Heart right ventricle (tissue), 16 donors: ENCODE measurements at regions not wholly inside any gene's neighbourhood (a gene's known extent, or its start where the extent isn't known, plus 50 kb on each side); places are given as distances from the start of the nearest gene placed in this dataset.

Source experiments
- ATAC-seq, 8 donors: fragments of 200-7000 bp; cut with Tn5 transposase; one replicate each; pipeline ENCODE4 v1.9.1; 2020; ENCODE audit warnings: mild to moderate bottlenecking in 8 of 8, moderate library complexity in 8 of 8, moderate number of reproducible peaks in 1 of 8
- DNase-seq, 2 donors: peaks; one replicate each; pipeline ENCODE4 v3.0.0-alpha.2; 2020
- H3K27ac ChIP-seq, 10 donors: fragments of 200-600 bp; sonication (generic) in 2 of 10; one replicate each; pipeline versions ENCODE4 v1.5.0 to v1.8.0; 2020 to 2022; ENCODE audit warnings: mild to moderate bottlenecking in 3 of 10
- H3K27me3 ChIP-seq, 7 donors: fragments of 200-600 bp; one replicate each; pipeline ENCODE4 v1.8.0; 2021 to 2022; ENCODE audit warnings: mild to moderate bottlenecking in 2 of 7
- H3K36me3 ChIP-seq, 9 donors: fragments of 200-600 bp; sonication (generic) in 1 of 9; one replicate each; pipeline versions ENCODE4 v1.5.0 to v1.8.0; 2020 to 2022; ENCODE audit warnings: mild to moderate bottlenecking in 2 of 9
- H3K4me1 ChIP-seq, 9 donors: fragments of 200-600 bp; sonication (generic) in 1 of 9; one replicate each; pipeline versions ENCODE4 v1.5.0 to v1.8.0; 2020 to 2022; ENCODE audit warnings: mild to moderate bottlenecking in 4 of 9
- H3K4me3 ChIP-seq, 10 donors: fragments of 200-600 bp; sonication (generic) in 2 of 10; one replicate each; pipeline versions ENCODE4 v1.5.0 to v1.8.0; 2020 to 2022; ENCODE audit warnings: mild to moderate bottlenecking in 7 of 10, moderate library complexity in 2 of 10
- H3K9me3 ChIP-seq, 11 donors: fragments of 200-600 bp in 10 of 11; sonication (generic) in 2 of 11; one replicate each; pipeline versions ENCODE4 v1.5.0 to v1.8.0; 2013 to 2022; ENCODE audit warnings: mild to moderate bottlenecking in 2 of 11, control low read depth in 1 of 11, moderate library complexity in 1 of 11
- CTCF ChIP-seq, 9 donors: fragments of 200-600 bp; sonication (generic) in 2 of 9; IDR thresholded peaks; one replicate each; pipeline versions ENCODE4 v1.5.0 to v1.8.0; 2021 to 2022; ENCODE audit warnings: antibody characterized with exemption in 9 of 9, mild to moderate bottlenecking in 5 of 9, moderate library complexity in 1 of 9
- WGBS, 2 donors: extraction: QIAGEN DNeasy Blood & Tissue Kit; methylation state at CpG; one replicate each; pipeline ENCODE4 v1.1.7; 2013; ENCODE audit warnings: inconsistent platforms in 1 of 2; 5-methylcytosine and 5-hydroxymethylcytosine counted together
- intact Hi-C, 10 donors: fragments of 100-400 bp; cut with DNase I; formaldehyde crosslinking; loops; one replicate each; pipeline versions ENCODE4 v1.11.1 to v1.14.2; 2022
- donor health status: Arrhythmogenic right ventricular cardiomyopathy.
- donor health status: ischemic (EF 13 %, LVEDD 7.1; RV severe dilation, severe dysfunction).
- donor health status: healthy with polysubstance abuse.
- donor health status: DM: no; HTN: yes; CAD: no.
- donor health status: DM: no; HTN: no; CAD: no.
- donor health status: ischemic (EF 25% LVEDD 6.9; RV normal size, moderate dysfunction).
- donor health status: ischemic (EF 25% LVEDD 5.7; RV mildly dilated, moderate dysfunction).
- donor health status: healthy.
- donor health status: DM: yes; HTN: yes; CAD: no.
- donor health status: Ischemic cardiomyopathy.
- donor health status: ischemic (EF 35%, LVEDD 5.7; RV mildly dilated, moderate dysfunction).
- donor health status: nonischemic (EF 11% LVEDD 7.7; RV severe dilation, severe dysfunction).
- donor health status: DM: yes; HTN: yes; CAD: no.
- donor health status: PGD.
- donor health status: ischemic (EF 29% LVEDD 5.4; RV normal size, mild dysfunction).
- donor health status: nonischemic (EF 23%, LVEDD 6.1; RV moderate dilation, normal function).

DNA sequence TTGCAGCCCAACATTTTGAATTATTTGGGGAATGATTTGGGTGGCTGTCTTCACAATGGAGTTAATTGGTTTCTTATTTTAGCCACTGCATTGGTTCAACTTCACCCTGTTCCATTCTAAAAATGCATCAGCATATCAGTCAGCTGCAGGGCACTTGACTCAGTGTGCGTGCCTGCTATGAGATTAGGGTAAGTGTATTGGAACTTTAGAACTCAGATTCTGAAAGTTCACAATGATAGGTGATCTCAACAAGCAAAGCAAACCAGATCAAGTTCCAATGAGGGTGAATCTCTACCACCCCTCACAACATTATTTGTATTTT is 265.0 kb downstream of the ZPLD1 start:
- Histone ChIP-seq H3K9me3 (peaks cover 0 to 4% (median 0%) of the 10 kb centered on the region in 11 donors), H3K27me3 (no peaks in the 10 kb centered on the region), H3K36me3 (no peaks in the 10 kb centered on the region), H3K4me3 (no peak overlapping the region), H3K4me1 (peaks cover 0 to 12% (median 0%) of the 10 kb centered on the region in 9 donors), H3K27ac (peak overlapping the region in 8 of 10 donors; percentile 44 to 80 (median 69))
- intact Hi-C loops, result loop anchor here in 1 of 10 donors (1.0 to 2.0 kb wide), 2 partner anchors 26 to 37 kb away; no protein-coding TSS in a partner anchor
- WGBS, 2 donors, result 27 to 51% methylated on average over 1 of the region's 1 CpG
- ATAC-seq, result peak in 6 of 8 donors; percentile 77 to 96 (median 94)
- TF ChIP-seq CTCF (IDR thresholded peaks at IDR 0.05), result no peak
- peak in 1 of 2 donors; percentile 26 for DNase-seq

DNA sequence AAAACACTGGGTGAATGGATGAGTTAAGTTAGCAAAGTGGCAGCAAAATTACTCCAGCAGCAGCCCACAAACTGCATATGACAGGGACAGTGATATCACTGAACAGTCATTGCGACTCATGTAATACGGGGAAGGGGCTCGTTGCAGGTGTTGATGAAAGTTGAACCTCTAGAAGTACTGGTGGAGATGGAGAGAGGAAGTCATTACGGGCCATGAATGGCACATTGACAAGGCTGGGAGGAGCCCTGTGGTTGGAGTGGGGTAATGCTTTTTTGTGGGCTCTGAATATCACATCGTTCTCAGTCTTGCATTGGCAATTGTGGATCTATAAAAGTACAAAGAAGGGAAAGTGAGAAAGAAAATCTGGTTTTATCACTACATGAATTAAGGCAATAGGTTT is 278.1 kb downstream of the ZPLD1 start:
- no peaks in the 10 kb centered on the region for H3K4me1 ChIP-seq
- no peak overlapping the region for H3K4me3 ChIP-seq
- TF ChIP-seq CTCF (IDR thresholded peaks at IDR 0.05), result no peak
- intact Hi-C loops, result no loop called here
- DNase-seq (no peak), ATAC-seq (no peak)
- no peaks in the 10 kb centered on the region for H3K9me3 ChIP-seq
- no peaks in the 10 kb centered on the region for H3K27me3 ChIP-seq
- no peaks in the 10 kb centered on the region for H3K36me3 ChIP-seq
- no peak overlapping the region for H3K27ac ChIP-seq
- WGBS, 2 donors, result 84 to 85% methylated on average over 5 of the region's 5 CpGs

DNA sequence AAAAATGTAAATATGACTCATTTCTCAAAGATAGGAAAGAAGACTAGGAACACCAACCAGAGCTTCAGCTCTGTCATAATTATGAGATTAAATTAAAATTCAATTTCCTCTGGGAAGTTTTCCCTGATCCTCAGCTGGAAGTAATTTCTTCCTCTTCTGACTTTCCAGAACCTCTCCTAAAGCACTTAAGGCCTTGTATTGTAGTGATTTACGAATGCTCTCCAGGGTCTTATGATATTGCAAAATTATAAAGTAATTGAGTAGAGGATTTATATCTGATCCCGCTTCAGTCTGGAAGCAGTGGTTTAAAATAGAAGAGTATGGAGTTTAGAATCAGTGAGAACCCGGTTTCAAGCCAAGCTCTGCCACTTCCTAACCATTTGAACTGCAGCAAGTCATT is 279.8 kb downstream of the ZPLD1 start:
- intact Hi-C loops, result no loop called here
- ATAC-seq (no peak), DNase-seq (no peak)
- Histone ChIP-seq H3K4me1 (no peaks in the 10 kb centered on the region), H3K4me3 (no peak overlapping the region), H3K27me3 (no peaks in the 10 kb centered on the region), H3K36me3 (no peaks in the 10 kb centered on the region), H3K27ac (no peak overlapping the region), H3K9me3 (peaks cover 0 to 3% (median 0%) of the 10 kb centered on the region in 11 donors)
- WGBS, 2 donors, result 74 to 85% methylated on average over 3 of the region's 3 CpGs
- TF ChIP-seq CTCF (IDR thresholded peaks at IDR 0.05), result no peak

DNA sequence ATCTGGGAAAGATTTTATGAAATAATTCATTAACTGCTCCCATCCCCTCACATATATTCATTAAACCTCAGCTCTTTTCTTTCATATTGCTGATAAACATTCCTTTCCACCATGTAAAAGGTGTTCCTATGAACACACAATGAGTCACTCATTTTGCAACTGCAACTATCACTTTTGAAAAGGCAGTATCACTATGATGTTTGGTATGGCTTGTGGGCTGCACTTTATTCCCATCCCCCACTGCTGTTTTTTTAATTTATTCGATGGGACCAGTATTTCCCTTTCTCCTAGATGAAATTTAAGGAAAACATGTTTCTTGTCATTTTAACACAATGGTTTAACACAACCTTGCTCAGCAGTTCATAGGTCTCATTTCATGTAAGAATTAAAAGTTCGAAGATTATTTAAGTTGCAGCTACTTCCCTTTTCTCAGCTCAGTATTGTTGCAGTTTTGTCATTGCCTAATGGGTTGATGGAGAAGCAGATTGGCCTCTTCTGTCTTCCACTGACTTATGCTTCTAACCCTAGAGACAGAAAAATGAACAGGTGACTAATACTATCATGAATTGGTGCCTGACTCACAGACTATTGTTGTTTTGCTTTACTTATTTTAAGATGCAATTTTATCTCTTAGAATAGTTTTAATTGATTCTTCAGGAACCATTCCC is 280.3 kb downstream of the ZPLD1 start:
- Histone ChIP-seq H3K27me3 (no peaks in the 10 kb centered on the region), H3K4me1 (no peaks in the 10 kb centered on the region), H3K36me3 (no peaks in the 10 kb centered on the region), H3K9me3 (peaks cover 0 to 3% (median 0%) of the 10 kb centered on the region in 11 donors), H3K4me3 (no peak overlapping the region), H3K27ac (no peak overlapping the region)
- intact Hi-C loops, result no loop called here
- TF ChIP-seq CTCF (IDR thresholded peaks at IDR 0.05), result no peak
- WGBS, 2 donors, result 77 to 84% methylated on average over 2 of the region's 2 CpGs
- ATAC-seq, result no peak
- DNase-seq, result no peak
